ENCODE measurements at regions not wholly inside any gene's neighbourhood (a gene's known extent, or its start where the extent isn't known, plus 50 kb on each side); places are given as distances from the start of the nearest gene placed in this dataset.

GRCh38 chr13:40063278-40063698, 407.8 kb downstream of the COG6 start:
- Histone ChIP-seq H3K27me3 (no peaks in the 10 kb centered on the region), H3K9me3 (no peaks in the 10 kb centered on the region), H3K36me3 (no peaks in the 10 kb centered on the region), H3K4me1 (no peaks in the 10 kb centered on the region), H3K9ac (ENCODE audit: low read depth in 2 of 2, low read length in 2 of 2) (no peak overlapping the region), H3K4me3 (no peak overlapping the region), H3K27ac (no peak overlapping the region)
- TF ChIP-seq CTCF (IDR thresholded peaks at IDR 0.05): no peak
- DNase-seq: no peak
- intact Hi-C loops (cut with DNase I): no loop called here

- no peak for TF ChIP-seq CTCF (IDR thresholded peaks at IDR 0.05)
- H3K27me3 ChIP-seq: no peaks in the 10 kb centered on the region
Measured at GRCh38 chr13:40063703-40064102, 408.2 kb downstream of the COG6 start.

GRCh38 chr13:40064154-40065097, 409.0 kb downstream of the COG6 start:
- DNase-seq: no peak
- H3K9me3 ChIP-seq: no peaks in the 10 kb centered on the region
- H3K4me1 ChIP-seq: no peaks in the 10 kb centered on the region
- no peak overlapping the region for H3K4me3 ChIP-seq
- no peaks in the 10 kb centered on the region for H3K27me3 ChIP-seq
- intact Hi-C loops (cut with DNase I): no loop called here
- H3K9ac ChIP-seq (ENCODE audit: low read depth in 2 of 2, low read length in 2 of 2): no peak overlapping the region
- no peak overlapping the region for H3K27ac ChIP-seq
- no peaks in the 10 kb centered on the region for H3K36me3 ChIP-seq
- no peak for TF ChIP-seq CTCF (IDR thresholded peaks at IDR 0.05)

More at GRCh38 chr13:40063703-40064102, 408.2 kb downstream of the COG6 start:
- Histone ChIP-seq H3K9me3 (no peaks in the 10 kb centered on the region), H3K27ac (no peak overlapping the region), H3K4me1 (no peaks in the 10 kb centered on the region), H3K9ac (ENCODE audit: low read depth in 2 of 2, low read length in 2 of 2) (no peak overlapping the region), H3K36me3 (no peaks in the 10 kb centered on the region), H3K4me3 (no peak overlapping the region)
- DNase-seq: no peak
- intact Hi-C loops (cut with DNase I): no loop called here

- Histone ChIP-seq H3K36me3 (no peaks in the 10 kb centered on the region), H3K4me3 (no peak overlapping the region), H3K27ac (no peak overlapping the region), H3K4me1 (no peaks in the 10 kb centered on the region), H3K9me3 (no peaks in the 10 kb centered on the region), H3K9ac (ENCODE audit: low read depth in 2 of 2, low read length in 2 of 2) (no peak overlapping the region), H3K27me3 (no peaks in the 10 kb centered on the region)
- peak; percentile 76 for DNase-seq
- TF ChIP-seq CTCF (IDR thresholded peaks at IDR 0.05): peak; percentile 74
- intact Hi-C loops (cut with DNase I): loop anchor here (2.0 kb wide), 1 partner anchor 613 kb away; no protein-coding TSS in a partner anchor
Measured at GRCh38 chr13:40069173-40070044, 413.9 kb downstream of the COG6 start.

DNA sequence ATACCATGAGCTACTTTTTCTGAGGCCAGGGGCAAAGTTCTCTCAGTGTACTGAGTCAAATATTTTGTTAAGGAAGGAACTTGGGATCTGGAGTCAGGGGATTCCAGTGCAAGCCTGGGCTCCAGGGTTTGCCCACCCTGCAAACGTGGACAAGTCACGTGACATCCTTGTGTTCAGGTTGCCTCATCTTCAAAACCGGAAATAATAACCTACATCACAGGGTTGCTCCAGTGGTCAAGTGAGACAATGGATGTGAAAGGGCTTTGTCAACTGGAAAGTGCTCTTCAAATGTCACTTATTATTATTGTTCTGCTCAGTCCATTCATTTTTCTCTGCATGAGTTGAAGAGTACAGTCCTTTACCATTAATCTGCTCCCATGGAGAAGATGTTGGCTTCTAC, 414.9 kb downstream of the COG6 start:
- H3K4me3 ChIP-seq: no peak overlapping the region
- intact Hi-C loops (cut with DNase I): no loop called here

More for the DNA sequence above, 414.9 kb downstream of the COG6 start:
- H3K4me1 ChIP-seq: no peaks in the 10 kb centered on the region
- H3K9ac ChIP-seq (ENCODE audit: low read depth in 2 of 2, low read length in 2 of 2): no peak overlapping the region
- no peaks in the 10 kb centered on the region for H3K36me3 ChIP-seq
- no peak for TF ChIP-seq CTCF (IDR thresholded peaks at IDR 0.05)
- no peaks in the 10 kb centered on the region for H3K9me3 ChIP-seq
- DNase-seq: no peak
- H3K27me3 ChIP-seq: no peaks in the 10 kb centered on the region
- no peak overlapping the region for H3K27ac ChIP-seq

All from colonic mucosa (tissue), 4 donors.